HG03060 (cell line): ENCODE measurements at regions not wholly inside any gene's neighbourhood (a gene's known extent, or its start where the extent isn't known, plus 50 kb on each side); places are given as distances from the start of the nearest gene placed in this dataset.

ENCODE experiments used
- ATAC-seq: cut with Tn5 transposase; IDR thresholded peaks from one replicate; pipeline ENCODE4 v1.9.1; 2021; ENCODE audit warnings: low read depth, moderate number of reproducible peaks; ENCODE audit not compliant: unreplicated experiment

DNA sequence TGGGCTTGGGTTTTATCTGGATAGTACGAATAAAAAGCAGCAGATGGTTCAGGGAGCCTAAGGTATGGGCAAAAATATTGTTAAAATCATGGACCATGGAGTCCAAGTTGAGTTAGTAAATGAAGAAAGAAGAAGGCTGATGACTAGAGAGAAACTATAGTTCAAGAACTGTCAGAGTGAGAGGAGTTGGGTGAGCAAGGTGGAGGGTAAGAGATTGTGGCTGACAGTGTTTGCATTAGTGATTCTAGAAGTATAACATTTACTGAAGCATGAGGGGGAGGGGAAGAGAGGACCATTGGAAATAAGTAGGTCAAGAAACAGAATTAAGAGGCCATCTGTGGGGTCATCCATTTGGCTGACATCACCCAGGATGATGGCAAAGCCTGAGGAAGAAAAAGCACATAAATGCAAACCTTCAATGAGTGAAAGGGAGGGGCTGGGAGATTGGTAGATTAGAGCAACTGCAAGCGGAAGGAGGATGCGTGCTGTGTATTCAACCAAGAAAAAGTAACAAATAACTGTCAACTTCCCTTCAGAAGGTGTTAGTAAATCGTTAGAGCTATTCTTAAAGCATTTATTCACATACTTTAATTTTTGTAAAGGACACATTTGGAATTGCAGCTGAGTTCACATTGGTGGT lies 392.8 kb downstream of the TSN start:
- no peak for ATAC-seq

- ATAC-seq = no peak
Measured at GRCh38 chr2:122150524-122151280, 395.3 kb downstream of the TSN start.

GRCh38 chr2:122152571-122152970 lies 397.1 kb downstream of the TSN start:
- no peak for ATAC-seq

DNA sequence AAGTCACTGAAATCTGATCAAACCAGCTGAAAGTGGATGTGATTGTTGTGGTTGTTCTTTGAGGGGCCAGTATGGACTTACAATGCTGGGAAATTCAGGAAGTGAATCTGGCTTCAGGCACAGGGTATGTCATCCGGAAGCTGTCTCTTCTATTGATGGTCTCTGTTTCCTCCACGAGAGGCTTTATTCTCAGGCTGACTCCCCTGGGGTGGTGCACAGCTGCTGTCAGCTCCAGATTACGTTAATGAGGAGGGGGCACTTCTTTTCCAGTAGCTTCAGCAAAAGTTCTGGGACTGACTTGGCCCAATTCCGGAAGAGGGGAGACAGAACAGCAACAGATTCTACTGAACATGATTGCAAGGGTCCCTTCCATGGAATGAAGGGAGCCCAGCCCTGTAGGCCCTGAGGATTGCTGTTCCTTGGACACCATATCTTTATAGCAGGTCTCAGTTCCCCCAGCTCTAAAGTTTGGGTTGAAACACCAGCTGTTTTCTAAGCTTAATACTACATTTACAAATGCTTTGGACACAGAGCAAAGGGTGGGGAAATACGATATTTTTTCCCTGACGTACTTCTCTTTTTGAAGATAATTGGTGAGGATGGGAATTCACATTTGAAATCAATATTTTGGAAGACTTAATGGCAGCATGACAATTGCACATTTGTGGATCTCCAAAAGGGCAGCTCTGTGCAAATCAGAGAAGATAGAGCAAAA lies 400.9 kb downstream of the TSN start:
- ATAC-seq = no peak

GRCh38 chr2:122157158-122157557 lies 401.7 kb downstream of the TSN start:
- ATAC-seq = no peak

GRCh38 chr2:122163617-122164016 lies 408.2 kb downstream of the TSN start:
- no peak for ATAC-seq

DNA sequence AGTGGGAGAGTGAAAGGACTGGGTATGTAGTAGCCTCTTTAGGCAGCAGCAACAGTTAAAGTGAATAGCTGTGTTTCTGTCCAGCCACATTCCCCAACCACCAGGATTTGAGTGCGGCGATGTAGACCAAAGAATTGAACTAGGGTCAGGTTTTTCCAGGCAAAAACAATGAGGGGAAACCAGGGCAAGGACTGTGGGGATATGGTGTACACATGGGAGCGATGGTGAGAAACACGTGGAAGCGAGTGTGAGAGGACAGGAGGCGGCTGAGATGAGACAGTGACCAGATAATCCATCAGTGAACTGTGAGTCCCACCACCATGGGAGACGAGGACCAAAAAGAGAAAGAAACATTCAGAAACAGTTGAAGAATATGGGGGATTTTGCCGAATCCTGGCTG lies 409.5 kb downstream of the TSN start:
- ATAC-seq = no peak

GRCh38 chr2:122166820-122167219 lies 411.4 kb downstream of the TSN start:
- no peak for ATAC-seq

- ATAC-seq = no peak
Measured at GRCh38 chr2:122167515-122167914, 412.1 kb downstream of the TSN start.

- ATAC-seq = no peak
Measured at GRCh38 chr2:122168799-122169198, 413.3 kb downstream of the TSN start.

GRCh38 chr2:122172812-122173211 lies 417.4 kb downstream of the TSN start:
- no peak for ATAC-seq

DNA sequence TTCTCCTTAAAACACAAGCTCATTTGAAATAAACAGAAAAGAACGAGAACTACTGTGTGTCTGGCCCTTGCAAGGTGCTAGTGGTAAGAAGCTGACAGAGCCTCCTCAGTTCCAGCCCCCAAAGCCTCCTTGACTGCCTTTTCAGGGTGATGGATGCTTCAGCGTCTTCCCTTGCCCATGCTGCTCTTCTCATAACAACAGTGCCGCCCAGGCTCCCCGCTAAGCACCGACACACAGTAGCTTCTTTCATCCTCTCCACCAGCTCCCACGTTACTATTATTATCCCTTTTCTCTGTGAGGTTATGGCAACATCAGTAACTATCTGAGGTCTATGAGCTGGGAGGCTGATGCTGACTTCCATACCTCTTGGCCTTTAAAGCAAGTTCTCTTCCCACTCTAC lies 418.6 kb downstream of the TSN start:
- no peak for ATAC-seq

- ATAC-seq = no peak
Measured at GRCh38 chr2:122179492-122180165, 424.2 kb downstream of the TSN start.

- no peak for ATAC-seq
Measured at GRCh38 chr2:122180972-122181371, 425.5 kb downstream of the TSN start.

DNA sequence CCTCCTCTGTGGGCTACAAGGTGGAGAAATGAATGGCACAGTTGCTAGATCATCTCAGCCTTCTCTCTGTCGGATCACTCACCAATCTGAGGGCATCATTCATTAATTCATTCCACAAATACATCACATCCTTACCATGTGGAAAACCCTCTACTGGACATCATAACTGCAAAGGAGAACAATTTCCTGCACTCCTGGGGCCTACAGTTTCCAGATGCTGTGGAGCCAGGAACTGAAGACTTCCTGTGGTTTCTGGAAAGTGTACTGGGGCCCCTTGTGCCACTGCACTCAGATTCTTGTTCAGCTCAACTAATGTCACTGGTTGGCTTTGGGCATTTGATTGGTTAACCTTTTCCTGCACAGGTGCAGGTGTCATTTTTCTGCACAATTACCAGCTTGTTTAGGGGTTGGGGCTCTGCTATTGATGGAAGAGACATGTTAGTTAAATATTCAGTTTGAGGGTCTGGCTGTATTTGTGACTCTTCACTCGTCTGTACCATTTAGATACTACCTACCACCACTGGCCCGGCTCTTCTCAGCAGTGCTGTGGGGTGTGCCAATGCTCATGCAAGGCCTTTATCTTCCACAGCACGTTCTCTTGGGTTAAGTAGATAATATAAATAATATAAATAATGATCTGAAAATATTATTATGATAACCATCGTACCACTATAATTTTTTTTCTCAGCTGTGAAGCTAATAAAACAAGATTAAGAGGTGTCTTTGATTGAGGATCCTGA lies 427.3 kb downstream of the TSN start:
- ATAC-seq = no peak

DNA sequence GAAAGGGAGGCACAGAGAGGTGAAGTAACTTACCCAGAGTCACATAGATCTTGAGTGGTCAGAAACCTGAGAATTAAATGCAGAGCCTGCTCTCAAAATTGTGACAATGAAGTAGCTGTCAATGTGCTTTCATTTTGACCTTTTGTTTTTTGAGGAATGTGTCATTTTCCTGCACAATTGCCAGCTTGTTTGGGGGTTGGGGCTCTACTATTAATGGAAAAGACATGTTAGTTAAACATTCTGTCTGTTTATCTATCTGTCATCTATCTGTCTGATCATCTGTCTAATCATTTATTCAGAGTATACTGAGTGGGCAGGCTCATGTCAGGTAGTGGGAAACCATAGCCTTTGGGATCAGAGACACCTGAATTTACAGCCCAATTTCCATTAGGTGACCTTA lies 428.4 kb downstream of the TSN start:
- no peak for ATAC-seq

- no peak for ATAC-seq
Measured at GRCh38 chr2:122186761-122187222, 431.3 kb downstream of the TSN start.

GRCh38 chr2:122191331-122191730 lies 435.9 kb downstream of the TSN start:
- ATAC-seq = no peak

DNA sequence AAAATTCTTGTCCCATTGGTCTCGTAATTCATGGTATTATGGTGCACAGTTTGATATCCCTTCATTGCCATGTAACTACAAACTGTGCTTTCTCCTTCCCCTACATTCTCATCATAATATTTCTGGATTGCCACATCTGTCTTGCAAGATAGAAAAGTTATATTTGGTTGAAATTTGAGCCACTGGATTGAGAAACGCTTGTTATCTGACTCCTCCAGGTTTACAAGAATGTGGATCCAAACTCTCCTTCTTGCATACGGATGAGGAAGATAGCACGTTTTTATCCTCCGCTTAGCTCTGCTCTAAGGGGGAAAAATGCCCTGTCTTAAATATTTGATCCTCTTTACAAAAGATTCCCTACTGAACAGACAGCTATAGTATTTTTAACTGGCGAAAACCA lies 438.2 kb downstream of the TSN start:
- ATAC-seq = no peak

GRCh38 chr2:122194546-122194945 lies 439.1 kb downstream of the TSN start:
- ATAC-seq = no peak
